ENCODE measurements at regions not wholly inside any gene's neighbourhood (a gene's known extent, or its start where the extent isn't known, plus 50 kb on each side); places are given as distances from the start of the nearest gene placed in this dataset.
A peak's percentile ranks its signal among the peaks of the same experiment; 100 is the strongest.

- Histone ChIP-seq H3K4me1 (peaks cover 18% of the 10 kb centered on the region), H3K27me3 (no peaks in the 10 kb centered on the region), H3K9me3 (peaks cover 4% of the 10 kb centered on the region), H3K4me3 (no peak overlapping the region), H3K36me3 (no peaks in the 10 kb centered on the region), H3K27ac (no peak overlapping the region)
- WGBS = 96% methylated on average over 1 of the region's 1 CpG
- DNase-seq (ENCODE audit: low spot score in 2 of 2) = no peak
- TF ChIP-seq CTCF (IDR thresholded peaks at IDR 0.05) = no peak
- TF ChIP-seq POLR2AphosphoS5 (IDR thresholded peaks at IDR 0.05) = no peak
- TF ChIP-seq EP300 (IDR thresholded peaks at IDR 0.05) = no peak
- TF ChIP-seq POLR2A (IDR thresholded peaks at IDR 0.05) = no peak
Observed at GRCh38 chr15:49715211-49715610, 94.4 kb downstream of the DTWD1 start.

GRCh38 chr15:49715701-49716100 lies 94.9 kb downstream of the DTWD1 start:
- 99% methylated on average over 4 of the region's 5 CpGs for WGBS
- no peaks in the 10 kb centered on the region for H3K9me3 ChIP-seq
- H3K4me3 ChIP-seq = no peak overlapping the region
- no peaks in the 10 kb centered on the region for H3K27me3 ChIP-seq
- TF ChIP-seq POLR2AphosphoS5 (IDR thresholded peaks at IDR 0.05) (no peak), CTCF (IDR thresholded peaks at IDR 0.05) (no peak), EP300 (IDR thresholded peaks at IDR 0.05) (no peak), POLR2A (IDR thresholded peaks at IDR 0.05) (no peak)
- no peak for DNase-seq (ENCODE audit: low spot score in 2 of 2)
- no peak overlapping the region for H3K27ac ChIP-seq
- H3K4me1 ChIP-seq = peaks cover 18% of the 10 kb centered on the region
- H3K36me3 ChIP-seq = no peaks in the 10 kb centered on the region

GRCh38 chr15:49718234-49718633 lies 97.4 kb downstream of the DTWD1 start:
- H3K27ac ChIP-seq = peak overlapping the region; percentile 56
- no peak overlapping the region for H3K4me3 ChIP-seq
- no peaks in the 10 kb centered on the region for H3K36me3 ChIP-seq
- H3K9me3 ChIP-seq = no peaks in the 10 kb centered on the region
- DNase-seq (ENCODE audit: low spot score in 2 of 2) = no peak
- 47% methylated on average over 2 of the region's 2 CpGs for WGBS
- TF ChIP-seq POLR2A (IDR thresholded peaks at IDR 0.05) = no peak
- TF ChIP-seq EP300 (IDR thresholded peaks at IDR 0.05) = no peak
- TF ChIP-seq POLR2AphosphoS5 (IDR thresholded peaks at IDR 0.05) = no peak
- no peak for TF ChIP-seq CTCF (IDR thresholded peaks at IDR 0.05)
- H3K4me1 ChIP-seq = peaks cover 18% of the 10 kb centered on the region
- no peaks in the 10 kb centered on the region for H3K27me3 ChIP-seq

GRCh38 chr15:49718846-49719245 lies 98.0 kb downstream of the DTWD1 start:
- Histone ChIP-seq H3K4me3 (no peak overlapping the region), H3K27me3 (no peaks in the 10 kb centered on the region), H3K36me3 (no peaks in the 10 kb centered on the region), H3K9me3 (no peaks in the 10 kb centered on the region), H3K4me1 (peaks cover 18% of the 10 kb centered on the region), H3K27ac (peak overlapping the region; percentile 34)
- TF ChIP-seq POLR2A (IDR thresholded peaks at IDR 0.05) = no peak
- no peak for DNase-seq (ENCODE audit: low spot score in 2 of 2)
- WGBS = 72% methylated on average over 3 of the region's 3 CpGs

GRCh38 chr15:49720261-49720660 lies 99.4 kb downstream of the DTWD1 start:
- no peak for DNase-seq (ENCODE audit: low spot score in 2 of 2)
- 68% methylated on average over 3 of the region's 3 CpGs for WGBS
- H3K27ac ChIP-seq = peak overlapping the region; percentile 45
- no peaks in the 10 kb centered on the region for H3K9me3 ChIP-seq
- no peaks in the 10 kb centered on the region for H3K36me3 ChIP-seq
- no peak overlapping the region for H3K4me3 ChIP-seq
- peaks cover 18% of the 10 kb centered on the region for H3K4me1 ChIP-seq
- TF ChIP-seq EP300 (IDR thresholded peaks at IDR 0.05) (no peak), CTCF (IDR thresholded peaks at IDR 0.05) (no peak), POLR2A (IDR thresholded peaks at IDR 0.05) (no peak), POLR2AphosphoS5 (IDR thresholded peaks at IDR 0.05) (no peak)
- H3K27me3 ChIP-seq = no peaks in the 10 kb centered on the region

GRCh38 chr15:49721091-49721490 lies 100.2 kb downstream of the DTWD1 start:
- Histone ChIP-seq H3K27me3 (no peaks in the 10 kb centered on the region), H3K27ac (peak overlapping the region; percentile 45), H3K9me3 (no peaks in the 10 kb centered on the region), H3K36me3 (no peaks in the 10 kb centered on the region), H3K4me1 (peaks cover 18% of the 10 kb centered on the region), H3K4me3 (no peak overlapping the region)
- TF ChIP-seq POLR2AphosphoS5 (IDR thresholded peaks at IDR 0.05) (no peak), CTCF (IDR thresholded peaks at IDR 0.05) (no peak), POLR2A (IDR thresholded peaks at IDR 0.05) (no peak), EP300 (IDR thresholded peaks at IDR 0.05) (no peak)
- WGBS = 100% methylated on average over 1 of the region's 1 CpG
- DNase-seq (ENCODE audit: low spot score in 2 of 2) = no peak
